ENCODE measurements at regions not wholly inside any gene's neighbourhood (a gene's known extent, or its start where the extent isn't known, plus 50 kb on each side); places are given as distances from the start of the nearest gene placed in this dataset.

GRCh38 chrX:39159921-39160507 is 358.8 kb downstream of the MID1IP1 start:
- Histone ChIP-seq H3K36me3 (ENCODE audit: control insufficient read depth, insufficient read depth, low read length) (no peaks in the 10 kb centered on the region), H3K27me3 (ENCODE audit: control insufficient read depth, insufficient read depth, low read length) (peaks cover 11% of the 10 kb centered on the region), H3K4me3 (ENCODE audit: low read depth, low read length) (no peak overlapping the region)
- no peak for TF ChIP-seq CTCF (IDR thresholded peaks at IDR 0.05; ENCODE audit: insufficient read depth, low read length, poor library complexity, severe bottlenecking)
- no peak for DNase-seq (ENCODE audit: low read depth)

- no peak for TF ChIP-seq CTCF (IDR thresholded peaks at IDR 0.05; ENCODE audit: insufficient read depth, low read length, poor library complexity, severe bottlenecking)
- no peaks in the 10 kb centered on the region for H3K36me3 ChIP-seq (ENCODE audit: control insufficient read depth, insufficient read depth, low read length)
- DNase-seq (ENCODE audit: low read depth), result no peak
Measured at GRCh38 chrX:39161611-39162255, 360.5 kb downstream of the MID1IP1 start.

GRCh38 chrX:39162322-39162735 is 361.1 kb downstream of the MID1IP1 start:
- peak; percentile 29 for TF ChIP-seq CTCF (IDR thresholded peaks at IDR 0.05; ENCODE audit: insufficient read depth, low read length, poor library complexity, severe bottlenecking)
- Histone ChIP-seq H3K4me3 (ENCODE audit: low read depth, low read length) (no peak overlapping the region), H3K36me3 (ENCODE audit: control insufficient read depth, insufficient read depth, low read length) (no peaks in the 10 kb centered on the region), H3K27me3 (ENCODE audit: control insufficient read depth, insufficient read depth, low read length) (peaks cover 11% of the 10 kb centered on the region)
- no peak for DNase-seq (ENCODE audit: low read depth)

More at GRCh38 chrX:39161611-39162255, 360.5 kb downstream of the MID1IP1 start:
- peaks cover 11% of the 10 kb centered on the region for H3K27me3 ChIP-seq (ENCODE audit: control insufficient read depth, insufficient read depth, low read length)
- no peak overlapping the region for H3K4me3 ChIP-seq (ENCODE audit: low read depth, low read length)

GRCh38 chrX:39163581-39164126 is 362.4 kb downstream of the MID1IP1 start:
- H3K36me3 ChIP-seq (ENCODE audit: control insufficient read depth, insufficient read depth, low read length), result no peaks in the 10 kb centered on the region
- DNase-seq (ENCODE audit: low read depth), result no peak
- no peak for TF ChIP-seq CTCF (IDR thresholded peaks at IDR 0.05; ENCODE audit: insufficient read depth, low read length, poor library complexity, severe bottlenecking)
- H3K4me3 ChIP-seq (ENCODE audit: low read depth, low read length), result no peak overlapping the region
- peaks cover 11% of the 10 kb centered on the region for H3K27me3 ChIP-seq (ENCODE audit: control insufficient read depth, insufficient read depth, low read length)

- H3K27me3 ChIP-seq (ENCODE audit: control insufficient read depth, insufficient read depth, low read length), result peaks cover 11% of the 10 kb centered on the region
- DNase-seq (ENCODE audit: low read depth), result no peak
- H3K4me3 ChIP-seq (ENCODE audit: low read depth, low read length), result no peak overlapping the region
- TF ChIP-seq CTCF (IDR thresholded peaks at IDR 0.05; ENCODE audit: insufficient read depth, low read length, poor library complexity, severe bottlenecking), result no peak
- no peaks in the 10 kb centered on the region for H3K36me3 ChIP-seq (ENCODE audit: control insufficient read depth, insufficient read depth, low read length)
Measured at GRCh38 chrX:39164212-39164611, 363.0 kb downstream of the MID1IP1 start.
